Activated naive CD4-positive, alpha-beta T cell treated with Interleukin-2 at 50 U/mL for 16 hours (primary cell): ENCODE measurements at regions not wholly inside any gene's neighbourhood (a gene's known extent, or its start where the extent isn't known, plus 50 kb on each side); places are given as distances from the start of the nearest gene placed in this dataset.

Source experiments
- DNase-seq: peaks from one replicate; pipeline ENCODE4 v3.0.0-alpha.2; 2020

DNA sequence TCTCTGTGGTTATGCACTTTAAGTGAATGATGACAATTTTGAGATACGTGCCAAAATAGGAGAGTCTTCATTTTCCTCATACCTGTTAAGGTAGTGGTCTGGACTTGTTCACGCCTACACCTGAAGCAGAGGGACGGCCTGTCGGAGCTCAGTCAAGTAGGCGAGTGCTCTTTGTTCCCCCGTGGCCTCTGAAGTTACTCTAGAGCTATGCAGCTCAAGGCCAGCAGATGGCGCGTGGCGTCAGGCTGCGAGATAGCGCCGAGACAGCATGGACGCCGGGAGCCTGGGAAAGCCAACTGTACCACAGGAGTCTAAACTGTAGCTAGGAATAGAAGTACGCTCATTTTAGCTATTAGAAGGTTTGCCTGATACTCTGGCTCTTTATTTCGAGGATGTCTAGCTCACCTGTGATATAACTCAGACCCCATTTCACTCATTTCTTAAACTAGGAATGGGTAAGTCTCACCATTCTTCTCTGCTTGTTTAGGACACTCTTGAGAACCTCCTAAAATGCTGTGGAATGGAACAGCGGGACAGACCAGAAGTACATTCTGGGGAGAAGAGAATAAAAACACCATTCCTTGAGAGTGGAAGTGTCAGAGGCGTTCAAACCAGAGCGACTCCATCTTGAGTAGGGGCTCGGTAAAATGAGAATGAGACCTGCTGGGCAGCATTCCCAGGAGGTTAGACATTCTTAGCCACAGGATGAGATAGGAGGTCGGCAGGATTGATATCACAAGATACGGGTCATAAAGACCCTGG, 267.4 kb upstream of the HMGA2 start:
- DNase-seq, result peak; percentile 59

DNA sequence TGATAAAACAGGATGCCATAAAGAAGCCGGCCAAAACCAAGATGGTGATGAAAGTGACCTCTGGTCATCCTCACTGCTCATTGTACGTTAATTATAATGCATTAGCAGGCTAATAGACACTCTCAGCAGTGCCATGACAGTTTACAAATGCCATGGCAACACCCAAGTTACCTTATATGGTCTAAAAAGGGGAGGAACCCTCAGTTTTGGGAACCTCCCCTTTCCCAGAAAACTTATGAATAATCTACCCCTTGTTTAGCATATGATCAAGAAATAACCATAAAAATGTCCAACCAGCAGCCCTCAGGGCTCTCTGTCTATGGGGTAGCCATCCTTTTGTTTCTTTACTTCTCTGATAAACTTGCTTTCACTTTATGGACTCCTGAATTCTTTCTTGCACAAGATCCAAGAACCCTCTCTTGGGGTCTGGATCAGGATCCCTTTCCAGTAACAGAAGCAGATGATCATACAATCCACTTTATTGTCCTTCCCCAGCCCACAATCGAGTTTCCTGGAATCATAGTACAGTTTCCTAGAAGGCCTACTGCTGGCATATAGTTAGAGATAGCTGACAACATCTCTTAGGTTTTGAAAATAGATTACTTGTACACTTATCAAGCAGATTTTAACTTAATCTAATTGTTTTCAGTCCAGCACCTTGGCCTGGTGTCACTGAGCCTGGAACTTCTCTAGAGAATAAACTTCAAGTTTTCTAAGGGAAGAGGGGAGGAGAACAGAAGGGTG, 266.7 kb upstream of the HMGA2 start:
- DNase-seq, result no peak

DNA sequence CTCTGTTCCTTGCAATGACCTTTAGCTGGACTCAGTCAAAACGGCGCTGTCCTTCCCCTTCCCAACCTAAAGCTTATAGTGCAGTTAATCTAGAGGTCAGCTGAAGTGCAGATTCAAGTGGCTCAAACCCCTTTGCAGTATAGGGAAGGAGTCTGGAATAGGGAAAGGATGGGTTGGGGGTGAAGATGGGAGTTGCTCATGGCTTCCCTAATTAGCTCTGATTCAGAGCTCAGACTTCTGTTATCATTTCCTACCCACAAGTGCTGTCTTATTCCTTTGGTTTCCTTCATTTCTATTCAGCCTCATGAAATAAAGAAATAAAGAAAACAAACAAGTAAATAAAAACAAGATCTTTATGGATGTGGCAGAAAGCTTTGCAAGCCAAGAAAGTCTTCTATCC, 264.0 kb upstream of the HMGA2 start:
- no peak for DNase-seq

GRCh38 chr12:65561798-65562382, 262.4 kb upstream of the HMGA2 start:
- no peak for DNase-seq

- DNase-seq, result no peak
Observed at GRCh38 chr12:65565601-65566560, 258.4 kb upstream of the HMGA2 start.

DNA sequence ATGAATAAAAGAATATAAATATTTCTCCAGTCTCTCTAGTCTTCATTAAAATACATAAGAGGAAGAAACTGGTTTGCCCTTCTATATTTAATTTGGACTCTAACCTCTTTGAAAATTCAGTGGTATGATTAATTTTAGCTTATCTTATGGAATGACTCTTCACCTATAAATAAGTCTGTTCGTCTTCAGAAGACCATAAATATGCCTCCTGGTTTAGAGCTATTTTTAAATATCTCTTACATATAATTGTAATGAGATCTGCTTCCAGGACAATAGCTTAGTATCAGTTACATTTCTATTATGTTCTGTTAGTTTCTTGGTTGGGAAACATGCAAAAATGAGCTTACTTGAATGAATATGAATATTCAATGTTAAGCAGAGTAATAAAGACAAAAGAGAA, 257.5 kb upstream of the HMGA2 start:
- no peak for DNase-seq

DNA sequence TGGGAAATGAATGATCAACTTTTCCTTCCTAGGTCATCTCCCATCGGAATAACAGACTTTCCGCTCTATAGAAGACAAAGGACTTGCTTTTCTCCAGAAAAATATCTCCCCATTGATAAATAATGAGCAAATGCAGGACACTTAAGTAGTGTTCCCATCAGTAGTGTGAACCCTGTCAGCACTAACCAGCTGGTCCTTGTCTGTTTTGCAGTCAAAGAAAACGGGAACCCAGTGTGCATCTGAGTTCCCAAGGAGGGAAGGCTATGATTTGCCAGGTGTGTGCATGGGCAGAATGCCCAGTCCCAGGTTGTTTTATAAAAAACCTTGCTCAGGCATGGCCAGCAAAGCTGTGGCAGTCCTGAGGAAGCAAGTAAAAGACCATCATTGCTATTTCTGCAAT, 256.5 kb upstream of the HMGA2 start:
- no peak for DNase-seq

GRCh38 chr12:65568517-65568916, 255.8 kb upstream of the HMGA2 start:
- no peak for DNase-seq

GRCh38 chr12:65570451-65571130, 253.7 kb upstream of the HMGA2 start:
- no peak for DNase-seq

DNA sequence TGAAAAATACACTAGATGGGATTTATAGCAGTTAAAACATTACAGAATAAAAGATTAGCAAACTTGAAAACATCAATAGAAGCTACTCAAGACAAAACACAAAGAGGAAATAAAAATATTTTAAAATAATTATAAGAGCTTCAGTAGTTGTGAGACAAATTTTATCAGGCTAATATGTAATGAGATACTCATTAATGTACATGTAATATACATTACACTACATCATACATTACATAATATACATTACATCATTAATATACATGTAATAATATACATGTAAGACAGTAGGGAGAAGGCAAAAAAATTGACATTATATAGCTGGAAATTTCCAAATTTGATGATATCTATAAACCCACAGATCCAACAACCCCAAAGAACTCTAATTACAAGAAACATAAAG, 249.4 kb upstream of the HMGA2 start:
- DNase-seq, result no peak

DNA sequence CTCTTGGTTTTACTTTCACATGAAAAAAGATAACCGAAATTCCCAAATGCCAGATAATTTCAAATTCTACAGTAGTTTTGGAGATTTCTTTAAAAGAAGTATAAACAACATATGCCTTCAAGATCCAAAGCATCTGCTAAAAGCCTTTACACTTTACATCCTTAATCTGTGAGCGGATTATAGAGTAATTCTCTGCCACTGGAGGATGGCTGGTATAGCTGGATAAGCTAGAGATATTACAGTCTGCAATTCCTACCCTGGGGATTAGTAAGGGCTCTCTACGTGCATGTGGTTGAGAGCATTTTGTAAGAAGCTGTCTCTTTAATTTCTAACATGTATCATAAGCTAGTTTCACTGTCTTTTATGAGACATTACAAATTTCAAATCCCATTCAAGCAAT, 240.3 kb upstream of the HMGA2 start:
- DNase-seq, result no peak

GRCh38 chr12:65585648-65586602, 238.4 kb upstream of the HMGA2 start:
- DNase-seq, result no peak

GRCh38 chr12:65586796-65587195, 237.5 kb upstream of the HMGA2 start:
- DNase-seq, result no peak

GRCh38 chr12:65590318-65590717, 234.0 kb upstream of the HMGA2 start:
- no peak for DNase-seq

GRCh38 chr12:65592416-65592815, 231.9 kb upstream of the HMGA2 start:
- DNase-seq, result no peak

DNA sequence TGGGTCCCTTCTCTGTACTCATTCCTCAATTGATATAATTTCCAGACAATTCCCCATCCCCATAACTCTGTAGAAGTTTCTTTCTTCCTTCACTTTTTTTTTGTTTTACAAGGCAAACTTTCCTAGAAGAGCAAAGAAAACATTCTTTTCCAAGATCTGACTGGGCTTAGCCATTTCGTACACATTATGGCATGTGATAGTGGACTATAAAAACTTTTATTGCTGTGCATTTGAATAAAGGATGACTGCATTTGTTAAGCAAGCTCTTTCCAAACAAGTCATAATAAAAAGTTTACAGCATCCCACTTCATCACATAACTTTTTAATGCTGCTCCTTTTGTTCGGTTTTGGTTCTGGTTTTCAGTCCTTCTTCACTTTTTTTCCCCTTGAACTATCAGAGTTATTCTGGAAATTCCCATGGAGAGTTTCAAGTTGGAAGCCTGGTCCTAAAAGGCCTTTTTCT, 231.0 kb upstream of the HMGA2 start:
- no peak for DNase-seq

DNA sequence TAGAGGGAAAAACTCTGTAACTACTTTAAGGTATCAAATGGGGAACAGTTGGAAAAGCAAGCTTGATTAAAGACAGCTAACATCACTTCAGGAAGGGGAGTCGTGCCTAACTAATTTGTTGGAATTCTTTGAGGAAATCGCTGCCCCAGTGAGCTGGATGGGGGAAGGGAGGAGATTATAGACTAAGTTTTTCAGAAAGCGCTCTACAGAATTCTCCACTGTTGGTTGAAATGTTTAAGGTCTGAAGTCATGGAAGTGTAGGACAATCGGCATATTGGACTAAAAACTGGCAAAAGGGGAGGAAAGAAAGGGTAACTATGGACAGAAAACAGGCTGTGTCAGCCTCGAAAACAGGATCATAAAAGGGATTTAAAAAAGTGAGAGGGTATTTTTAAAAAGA, 229.9 kb upstream of the HMGA2 start:
- DNase-seq, result no peak

GRCh38 chr12:65595016-65595560, 229.2 kb upstream of the HMGA2 start:
- no peak for DNase-seq

- no peak for DNase-seq
Observed at GRCh38 chr12:65596514-65597091, 227.7 kb upstream of the HMGA2 start.

- DNase-seq, result no peak
Observed at GRCh38 chr12:65597527-65597926, 226.8 kb upstream of the HMGA2 start.
